GM06990 (cell line): ENCODE measurements at regions not wholly inside any gene's neighbourhood (a gene's known extent, or its start where the extent isn't known, plus 50 kb on each side); places are given as distances from the start of the nearest gene placed in this dataset.

Source experiments
- DNase-seq: peaks from one replicate; pipeline ENCODE4 v3.0.0-alpha.2; 2011; ENCODE audit not compliant: insufficient read length; ENCODE audit errors: extremely low read depth
- H3K27me3 ChIP-seq: replicated peaks from 2 replicates; pipeline ENCODE4 v1.6.0; 2011; ENCODE audit warnings: low read length; ENCODE audit not compliant: control insufficient read depth, insufficient read depth
- H3K36me3 ChIP-seq: 2 replicates; pipeline ENCODE4 v1.5.1; 2011; ENCODE audit warnings: low read length; ENCODE audit not compliant: control insufficient read depth, insufficient read depth
- H3K4me3 ChIP-seq: replicated peaks from 2 replicates; pipeline ENCODE4 v1.5.1; 2011; ENCODE audit warnings: low read depth, mild to moderate bottlenecking, control low read depth, low read length
- CTCF ChIP-seq: IDR thresholded peaks from 2 replicates; pipeline ENCODE4 v1.5.1; 2011; ENCODE audit warnings: low read length, control low read depth, mild to moderate bottlenecking, inconsistent platforms; ENCODE audit not compliant: insufficient read depth, poor library complexity, severe bottlenecking

GRCh38 chr6:139549561-139550070 lies 175.2 kb upstream of the CITED2 start:
- H3K36me3 ChIP-seq = no peaks in the 10 kb centered on the region
- DNase-seq = no peak
- H3K4me3 ChIP-seq = no peak overlapping the region
- TF ChIP-seq CTCF = no peak
- no peaks in the 10 kb centered on the region for H3K27me3 ChIP-seq

GRCh38 chr6:139547804-139548203 lies 173.4 kb upstream of the CITED2 start:
- H3K4me3 ChIP-seq = no peak overlapping the region
- no peaks in the 10 kb centered on the region for H3K27me3 ChIP-seq
- no peaks in the 10 kb centered on the region for H3K36me3 ChIP-seq
- no peak for DNase-seq
- TF ChIP-seq CTCF = no peak

GRCh38 chr6:139547122-139547776 lies 172.8 kb upstream of the CITED2 start:
- H3K4me3 ChIP-seq = no peak overlapping the region
- no peak for DNase-seq
- TF ChIP-seq CTCF = no peak
- H3K36me3 ChIP-seq = no peaks in the 10 kb centered on the region
- H3K27me3 ChIP-seq = no peaks in the 10 kb centered on the region

GRCh38 chr6:139546106-139546472 lies 171.6 kb upstream of the CITED2 start:
- H3K36me3 ChIP-seq = no peaks in the 10 kb centered on the region
- H3K4me3 ChIP-seq = no peak overlapping the region
- no peak for DNase-seq
- no peaks in the 10 kb centered on the region for H3K27me3 ChIP-seq
- TF ChIP-seq CTCF = no peak

- no peak for TF ChIP-seq CTCF
- H3K27me3 ChIP-seq = no peaks in the 10 kb centered on the region
- H3K4me3 ChIP-seq = no peak overlapping the region
- no peaks in the 10 kb centered on the region for H3K36me3 ChIP-seq
- DNase-seq = no peak
Observed at GRCh38 chr6:139545206-139546105, 171.0 kb upstream of the CITED2 start.
